ENCODE measurements at regions not wholly inside any gene's neighbourhood (a gene's known extent, or its start where the extent isn't known, plus 50 kb on each side); places are given as distances from the start of the nearest gene placed in this dataset.

GRCh38 chr14:104350463-104351185, 212.2 kb downstream of the KIF26A start:
- H3K36me3 ChIP-seq (ENCODE audit: control insufficient read depth in 2 of 2, insufficient read depth in 2 of 2, low read length in 1 of 2) = no peaks in the 10 kb centered on the region
- no peaks in the 10 kb centered on the region for H3K9me3 ChIP-seq (ENCODE audit: control insufficient read depth in 2 of 2, insufficient read depth in 1 of 2, low read length in 1 of 2)
- no peak overlapping the region for H3K4me3 ChIP-seq (ENCODE audit: low read length in 2 of 2)
- no peaks in the 10 kb centered on the region for H3K27me3 ChIP-seq (ENCODE audit: control insufficient read depth in 2 of 2, insufficient read depth in 1 of 2, low read length in 1 of 2)
- WGBS = 84% methylated on average over 8 of the region's 8 CpGs
- H3K27ac ChIP-seq (ENCODE audit: low read depth in 1 of 2, low read length in 1 of 2) = no peak overlapping the region
- no peaks in the 10 kb centered on the region for H3K4me1 ChIP-seq (ENCODE audit: control insufficient read depth in 2 of 2, insufficient read depth in 2 of 2, low read length in 2 of 2)
- DNase-seq (ENCODE audit: low read depth in 6 of 9, low spot score in 9 of 9) = no peak

GRCh38 chr14:104351849-104352492, 213.6 kb downstream of the KIF26A start:
- Histone ChIP-seq H3K4me3 (ENCODE audit: low read length in 2 of 2) (no peak overlapping the region), H3K27ac (ENCODE audit: low read depth in 1 of 2, low read length in 1 of 2) (no peak overlapping the region), H3K27me3 (ENCODE audit: control insufficient read depth in 2 of 2, insufficient read depth in 1 of 2, low read length in 1 of 2) (no peaks in the 10 kb centered on the region), H3K36me3 (ENCODE audit: control insufficient read depth in 2 of 2, insufficient read depth in 2 of 2, low read length in 1 of 2) (no peaks in the 10 kb centered on the region), H3K4me1 (ENCODE audit: control insufficient read depth in 2 of 2, insufficient read depth in 2 of 2, low read length in 2 of 2) (no peaks in the 10 kb centered on the region), H3K9me3 (ENCODE audit: control insufficient read depth in 2 of 2, insufficient read depth in 1 of 2, low read length in 1 of 2) (no peaks in the 10 kb centered on the region)
- no peak for DNase-seq (ENCODE audit: low read depth in 6 of 9, low spot score in 9 of 9)
- 93% methylated on average over 11 of the region's 11 CpGs for WGBS

GRCh38 chr14:104352493-104353220, 214.3 kb downstream of the KIF26A start:
- Histone ChIP-seq H3K4me1 (ENCODE audit: control insufficient read depth in 2 of 2, insufficient read depth in 2 of 2, low read length in 2 of 2) (no peaks in the 10 kb centered on the region), H3K36me3 (ENCODE audit: control insufficient read depth in 2 of 2, insufficient read depth in 2 of 2, low read length in 1 of 2) (no peaks in the 10 kb centered on the region), H3K4me3 (ENCODE audit: low read length in 2 of 2) (no peak overlapping the region), H3K27me3 (ENCODE audit: control insufficient read depth in 2 of 2, insufficient read depth in 1 of 2, low read length in 1 of 2) (no peaks in the 10 kb centered on the region), H3K9me3 (ENCODE audit: control insufficient read depth in 2 of 2, insufficient read depth in 1 of 2, low read length in 1 of 2) (no peaks in the 10 kb centered on the region), H3K27ac (ENCODE audit: low read depth in 1 of 2, low read length in 1 of 2) (no peak overlapping the region)
- WGBS = 92% methylated on average over 13 of the region's 13 CpGs
- DNase-seq (ENCODE audit: low read depth in 6 of 9, low spot score in 9 of 9) = no peak

- Histone ChIP-seq H3K27me3 (ENCODE audit: control insufficient read depth in 2 of 2, insufficient read depth in 1 of 2, low read length in 1 of 2) (no peaks in the 10 kb centered on the region), H3K27ac (ENCODE audit: low read depth in 1 of 2, low read length in 1 of 2) (no peak overlapping the region), H3K9me3 (ENCODE audit: control insufficient read depth in 2 of 2, insufficient read depth in 1 of 2, low read length in 1 of 2) (no peaks in the 10 kb centered on the region), H3K4me1 (ENCODE audit: control insufficient read depth in 2 of 2, insufficient read depth in 2 of 2, low read length in 2 of 2) (no peaks in the 10 kb centered on the region), H3K36me3 (ENCODE audit: control insufficient read depth in 2 of 2, insufficient read depth in 2 of 2, low read length in 1 of 2) (no peaks in the 10 kb centered on the region), H3K4me3 (ENCODE audit: low read length in 2 of 2) (no peak overlapping the region)
- WGBS = 92% methylated on average over 14 of the region's 14 CpGs
- DNase-seq (ENCODE audit: low read depth in 6 of 9, low spot score in 9 of 9) = no peak
Measured at GRCh38 chr14:104353221-104353920, 215.0 kb downstream of the KIF26A start.

GRCh38 chr14:104353921-104354701, 215.7 kb downstream of the KIF26A start:
- Histone ChIP-seq H3K27ac (ENCODE audit: low read depth in 1 of 2, low read length in 1 of 2) (no peak overlapping the region), H3K9me3 (ENCODE audit: control insufficient read depth in 2 of 2, insufficient read depth in 1 of 2, low read length in 1 of 2) (no peaks in the 10 kb centered on the region), H3K4me3 (ENCODE audit: low read length in 2 of 2) (no peak overlapping the region), H3K27me3 (ENCODE audit: control insufficient read depth in 2 of 2, insufficient read depth in 1 of 2, low read length in 1 of 2) (no peaks in the 10 kb centered on the region), H3K36me3 (ENCODE audit: control insufficient read depth in 2 of 2, insufficient read depth in 2 of 2, low read length in 1 of 2) (no peaks in the 10 kb centered on the region), H3K4me1 (ENCODE audit: control insufficient read depth in 2 of 2, insufficient read depth in 2 of 2, low read length in 2 of 2) (no peaks in the 10 kb centered on the region)
- WGBS = 57% methylated on average over 22 of the region's 22 CpGs
- DNase-seq (ENCODE audit: low read depth in 6 of 9, low spot score in 9 of 9) = no peak

- WGBS = 86% methylated on average over 23 of the region's 23 CpGs
- H3K36me3 ChIP-seq (ENCODE audit: control insufficient read depth in 2 of 2, insufficient read depth in 2 of 2, low read length in 1 of 2) = no peaks in the 10 kb centered on the region
- H3K4me3 ChIP-seq (ENCODE audit: low read length in 2 of 2) = no peak overlapping the region
- H3K27ac ChIP-seq (ENCODE audit: low read depth in 1 of 2, low read length in 1 of 2) = no peak overlapping the region
- H3K27me3 ChIP-seq (ENCODE audit: control insufficient read depth in 2 of 2, insufficient read depth in 1 of 2, low read length in 1 of 2) = no peaks in the 10 kb centered on the region
- no peak for DNase-seq (ENCODE audit: low read depth in 6 of 9, low spot score in 9 of 9)
- H3K4me1 ChIP-seq (ENCODE audit: control insufficient read depth in 2 of 2, insufficient read depth in 2 of 2, low read length in 2 of 2) = no peaks in the 10 kb centered on the region
- H3K9me3 ChIP-seq (ENCODE audit: control insufficient read depth in 2 of 2, insufficient read depth in 1 of 2, low read length in 1 of 2) = no peaks in the 10 kb centered on the region
Measured at GRCh38 chr14:104355101-104356019, 217.0 kb downstream of the KIF26A start.

- no peaks in the 10 kb centered on the region for H3K9me3 ChIP-seq (ENCODE audit: control insufficient read depth in 2 of 2, insufficient read depth in 1 of 2, low read length in 1 of 2)
- H3K27ac ChIP-seq (ENCODE audit: low read depth in 1 of 2, low read length in 1 of 2) = no peak overlapping the region
- no peaks in the 10 kb centered on the region for H3K4me1 ChIP-seq (ENCODE audit: control insufficient read depth in 2 of 2, insufficient read depth in 2 of 2, low read length in 2 of 2)
- H3K4me3 ChIP-seq (ENCODE audit: low read length in 2 of 2) = no peak overlapping the region
- no peak for DNase-seq (ENCODE audit: low read depth in 6 of 9, low spot score in 9 of 9)
- 84% methylated on average over 16 of the region's 16 CpGs for whole genome bisulfite sequencing
- H3K36me3 ChIP-seq (ENCODE audit: control insufficient read depth in 2 of 2, insufficient read depth in 2 of 2, low read length in 1 of 2) = no peaks in the 10 kb centered on the region
- no peaks in the 10 kb centered on the region for H3K27me3 ChIP-seq (ENCODE audit: control insufficient read depth in 2 of 2, insufficient read depth in 1 of 2, low read length in 1 of 2)
Measured at GRCh38 chr14:104356020-104356737, 217.8 kb downstream of the KIF26A start.
